ENCODE measurements at regions not wholly inside any gene's neighbourhood (a gene's known extent, or its start where the extent isn't known, plus 50 kb on each side); places are given as distances from the start of the nearest gene placed in this dataset.

- TF ChIP-seq POLR2AphosphoS5 (IDR thresholded peaks at IDR 0.05) (no peak), CTCF (IDR thresholded peaks at IDR 0.05 in 8 of 11, conservative IDR thresholded peaks at IDR 0.05 in 3 of 11) (no peak), POLR2A (IDR thresholded peaks at IDR 0.05) (no peak)
- Histone ChIP-seq H3K4me1 (no peaks in the 10 kb centered on the region), H3K27ac (no peak overlapping the region), H3K9me3 (peaks cover 0 to 94% (median 62%) of the 10 kb centered on the region in 8 donors), H3K36me3 (no peaks in the 10 kb centered on the region), H3K4me3 (no peak overlapping the region), H3K27me3 (replicated peaks in 1 of 7) (no peaks in the 10 kb centered on the region)
- peak; percentile 19 for DNase-seq
- intact Hi-C loops (cut with DNase I; ENCODE audit: low total_unique reads), result no loop called here
- WGBS, 5 donors, result 71 to 82% (median 74%) methylated on average over 16 of the region's 16 CpGs
These were observed 109.2 kb upstream of the USP29 start for GRCh38 chr19:57010541-57010940.

- DNase-seq, result no peak
- intact Hi-C loops (cut with DNase I; ENCODE audit: low total_unique reads), result no loop called here
- 86 to 90% (median 88%) methylated on average over 27 of the region's 27 CpGs for WGBS, 5 donors
These were observed 103.7 kb upstream of the USP29 start for GRCh38 chr19:57016076-57016475.

GRCh38 chr19:57016491-57016890, 103.3 kb upstream of the USP29 start:
- 59 to 78% (median 74%) methylated on average over 14 of the region's 14 CpGs for WGBS, 5 donors

More at GRCh38 chr19:57016076-57016475, 103.7 kb upstream of the USP29 start:
- Histone ChIP-seq H3K27ac (no peak overlapping the region), H3K36me3 (no peaks in the 10 kb centered on the region), H3K27me3 (replicated peaks in 1 of 7) (peaks cover 0 to 4% (median 0%) of the 10 kb centered on the region in 7 donors), H3K9me3 (peaks cover 0 to 76% (median 47%) of the 10 kb centered on the region in 8 donors), H3K4me1 (no peaks in the 10 kb centered on the region), H3K4me3 (no peak overlapping the region)
- TF ChIP-seq POLR2A (IDR thresholded peaks at IDR 0.05), result no peak

GRCh38 chr19:57025491-57025890, 94.3 kb upstream of the USP29 start:
- peaks cover 0 to 5% (median 0%) of the 10 kb centered on the region in 7 donors for H3K27me3 ChIP-seq (replicated peaks in 1 of 7)
- H3K9me3 ChIP-seq, result peaks cover 0 to 89% (median 54%) of the 10 kb centered on the region in 8 donors
- H3K4me3 ChIP-seq, result no peak overlapping the region
- WGBS, 5 donors, result 79 to 87% (median 82%) methylated on average over 4 of the region's 4 CpGs
- H3K4me1 ChIP-seq, result no peaks in the 10 kb centered on the region
- intact Hi-C loops (cut with DNase I; ENCODE audit: low total_unique reads), result no loop called here
- no peak overlapping the region for H3K27ac ChIP-seq
- TF ChIP-seq POLR2AphosphoS5 (IDR thresholded peaks at IDR 0.05) (no peak), CTCF (IDR thresholded peaks at IDR 0.05 in 8 of 11, conservative IDR thresholded peaks at IDR 0.05 in 3 of 11) (no peak), POLR2A (IDR thresholded peaks at IDR 0.05) (no peak)
- H3K36me3 ChIP-seq, result no peaks in the 10 kb centered on the region
- DNase-seq, result no peak

More at GRCh38 chr19:57016491-57016890, 103.3 kb upstream of the USP29 start:
- Histone ChIP-seq H3K4me1 (no peaks in the 10 kb centered on the region), H3K4me3 (no peak overlapping the region), H3K36me3 (no peaks in the 10 kb centered on the region), H3K27ac (no peak overlapping the region), H3K27me3 (replicated peaks in 1 of 7) (peaks cover 0 to 4% (median 0%) of the 10 kb centered on the region in 7 donors), H3K9me3 (peaks cover 0 to 75% (median 47%) of the 10 kb centered on the region in 8 donors)
- TF ChIP-seq CTCF (IDR thresholded peaks at IDR 0.05 in 8 of 11, conservative IDR thresholded peaks at IDR 0.05 in 3 of 11), result no peak
- no peak for TF ChIP-seq POLR2A (IDR thresholded peaks at IDR 0.05)
- no peak for TF ChIP-seq POLR2AphosphoS5 (IDR thresholded peaks at IDR 0.05)
- DNase-seq, result no peak
- intact Hi-C loops (cut with DNase I; ENCODE audit: low total_unique reads), result no loop called here

- Histone ChIP-seq H3K27me3 (replicated peaks in 1 of 7) (peaks cover 0 to 5% (median 0%) of the 10 kb centered on the region in 7 donors), H3K9me3 (peaks cover 0 to 96% (median 62%) of the 10 kb centered on the region in 8 donors), H3K27ac (no peak overlapping the region), H3K4me1 (no peaks in the 10 kb centered on the region), H3K4me3 (no peak overlapping the region), H3K36me3 (no peaks in the 10 kb centered on the region)
- DNase-seq, result no peak
- intact Hi-C loops (cut with DNase I; ENCODE audit: low total_unique reads), result no loop called here
- 56 to 85% (median 84%) methylated on average over 3 of the region's 3 CpGs for WGBS, 5 donors
- TF ChIP-seq CTCF (IDR thresholded peaks at IDR 0.05 in 8 of 11, conservative IDR thresholded peaks at IDR 0.05 in 3 of 11) (no peak), POLR2AphosphoS5 (IDR thresholded peaks at IDR 0.05) (no peak), POLR2A (IDR thresholded peaks at IDR 0.05) (no peak)
These were observed 93.3 kb upstream of the USP29 start for GRCh38 chr19:57026476-57026875.

Measured in spleen (tissue), 11 donors.